ENCODE measurements at regions not wholly inside any gene's neighbourhood (a gene's known extent, or its start where the extent isn't known, plus 50 kb on each side); places are given as distances from the start of the nearest gene placed in this dataset.
A peak's percentile ranks its signal among the peaks of the same experiment; 100 is the strongest.

GRCh38 chr15:72940229-72940622 lies 112.0 kb upstream of the NEO1 start:
- H3K27me3 ChIP-seq, result no peaks in the 10 kb centered on the region
- no peaks in the 10 kb centered on the region for H3K36me3 ChIP-seq
- no peak for DNase-seq
- H3K9me3 ChIP-seq, result no peaks in the 10 kb centered on the region
- intact Hi-C loops (cut with DNase I; ENCODE audit: low total_unique reads) (no loop called here), in situ Hi-C loops (cut with MboI; ENCODE audit: low pct_ligation_motif_present in 1 of 4, low pct_unique_long_range_greater_than_20kb in 1 of 4, low sequenced_read_pairs in 3 of 4) (no loop called here)
- peak overlapping the region in 2 of 4 donors; percentile 25 to 40 for H3K27ac ChIP-seq
- 62 to 100% methylated on average over 2 of the region's 2 CpGs for WGBS, 2 donors (ENCODE audit: low coverage in 1 of 2)
- no peak overlapping the region for H3K4me3 ChIP-seq
- H3K4me1 ChIP-seq, result peaks cover 0 to 8% (median 3%) of the 10 kb centered on the region in 4 donors
- no peak for TF ChIP-seq CTCF (IDR thresholded peaks at IDR 0.05)

GRCh38 chr15:72939514-72940228 lies 112.6 kb upstream of the NEO1 start:
- intact Hi-C loops (cut with DNase I; ENCODE audit: low total_unique reads), result no loop called here
- TF ChIP-seq EP300 (IDR thresholded peaks at IDR 0.05; ENCODE audit: low read depth) (no peak), POLR2A (IDR thresholded peaks at IDR 0.05) (no peak), POLR2AphosphoS5 (IDR thresholded peaks at IDR 0.05) (no peak), CTCF (IDR thresholded peaks at IDR 0.05) (no peak)
- DNase-seq, result no peak
- no peaks in the 10 kb centered on the region for H3K9me3 ChIP-seq
- H3K4me1 ChIP-seq, result peaks cover 0 to 8% (median 3%) of the 10 kb centered on the region in 4 donors
- no peaks in the 10 kb centered on the region for H3K27me3 ChIP-seq
- H3K4me3 ChIP-seq, result no peak overlapping the region
- peak overlapping the region in 1 of 4 donors; percentile 40 for H3K27ac ChIP-seq
- 76 to 81% methylated on average over 3 to 5 of the region's 5 CpGs for WGBS, 2 donors (ENCODE audit: low coverage in 1 of 2)
- in situ Hi-C loops (cut with MboI; ENCODE audit: low pct_ligation_motif_present in 1 of 4, low pct_unique_long_range_greater_than_20kb in 1 of 4, low sequenced_read_pairs in 3 of 4), result no loop called here
- no peaks in the 10 kb centered on the region for H3K36me3 ChIP-seq

GRCh38 chr15:72936691-72937679 lies 115.3 kb upstream of the NEO1 start:
- peaks cover 5% of the 10 kb centered on the region for H3K27me3 ChIP-seq
- TF ChIP-seq POLR2A (IDR thresholded peaks at IDR 0.05), result no peak
- no peak for TF ChIP-seq EP300 (IDR thresholded peaks at IDR 0.05; ENCODE audit: low read depth)
- no peak for TF ChIP-seq POLR2AphosphoS5 (IDR thresholded peaks at IDR 0.05)
- TF ChIP-seq CTCF (IDR thresholded peaks at IDR 0.05), result no peak
- H3K36me3 ChIP-seq, result no peaks in the 10 kb centered on the region
- peaks cover 0 to 8% (median 3%) of the 10 kb centered on the region in 4 donors for H3K4me1 ChIP-seq
- no peak overlapping the region for H3K27ac ChIP-seq
- in situ Hi-C loops (cut with MboI; ENCODE audit: low pct_ligation_motif_present in 1 of 4, low pct_unique_long_range_greater_than_20kb in 1 of 4, low sequenced_read_pairs in 3 of 4) (no loop called here), intact Hi-C loops (cut with DNase I; ENCODE audit: low total_unique reads) (no loop called here)
- DNase-seq, result no peak
- WGBS, 2 donors (ENCODE audit: low coverage in 1 of 2), result 85 to 100% methylated on average over 1 to 11 of the region's 11 CpGs
- H3K9me3 ChIP-seq, result no peaks in the 10 kb centered on the region
- no peak overlapping the region for H3K4me3 ChIP-seq

- Histone ChIP-seq H3K27me3 (peaks cover 5% of the 10 kb centered on the region), H3K4me3 (no peak overlapping the region), H3K27ac (no peak overlapping the region), H3K4me1 (peaks cover 0 to 8% (median 3%) of the 10 kb centered on the region in 4 donors), H3K36me3 (no peaks in the 10 kb centered on the region), H3K9me3 (no peaks in the 10 kb centered on the region)
- 89% methylated on average over 4 of the region's 4 CpGs; no CpG with 5 or more reads in 1 of the 2 donors for WGBS, 2 donors (ENCODE audit: low coverage in 1 of 2)
- in situ Hi-C loops (cut with MboI; ENCODE audit: low pct_ligation_motif_present in 1 of 4, low pct_unique_long_range_greater_than_20kb in 1 of 4, low sequenced_read_pairs in 3 of 4) (no loop called here), intact Hi-C loops (cut with DNase I; ENCODE audit: low total_unique reads) (no loop called here)
- DNase-seq, result no peak
- TF ChIP-seq POLR2AphosphoS5 (IDR thresholded peaks at IDR 0.05) (no peak), CTCF (IDR thresholded peaks at IDR 0.05) (no peak), POLR2A (IDR thresholded peaks at IDR 0.05) (no peak), EP300 (IDR thresholded peaks at IDR 0.05; ENCODE audit: low read depth) (no peak)
These were observed 116.0 kb upstream of the NEO1 start for GRCh38 chr15:72936237-72936636.
